ENCODE measurements at regions not wholly inside any gene's neighbourhood (a gene's known extent, or its start where the extent isn't known, plus 50 kb on each side); places are given as distances from the start of the nearest gene placed in this dataset.

GRCh38 chr6:168386973-168387372 is 54.0 kb upstream of the SMOC2 start:
- no peak for TF ChIP-seq CTCF (IDR thresholded peaks at IDR 0.05)
- no peak for TF ChIP-seq POLR2AphosphoS5 (IDR thresholded peaks at IDR 0.05)
- TF ChIP-seq POLR2A (IDR thresholded peaks at IDR 0.05), result no peak
